Endothelial cell of umbilical vein (primary cell): ENCODE measurements at regions not wholly inside any gene's neighbourhood (a gene's known extent, or its start where the extent isn't known, plus 50 kb on each side); places are given as distances from the start of the nearest gene placed in this dataset.

ENCODE experiments used
- BruUV-seq: library from RNA; stranded (reverse); fragments of 400-500 nt; replicated peaks from 2 replicates; lab custom pipeline; 2021; lab: Mats Ljungman, UMichigan
- CTCF ChIA-PET: fragments of 300-600, 350-600 bp; sonication (Branson Sonifier 250); formaldehyde crosslinking; loops from one replicate; lab custom pipeline; 2021; ENCODE audit warnings: antibody characterized with exemption, inconsistent platforms; lab: Charles Lee
- POLR2A ChIA-PET: fragments of 300-600, 350-600 bp; sonication (Branson Sonifier 250); formaldehyde crosslinking; loops from one replicate; lab custom pipeline; 2021; ENCODE audit warnings: antibody characterized with exemption, inconsistent platforms; lab: Charles Lee
- DNase-seq: peaks from one replicate; pipeline ENCODE4 v3.0.0-alpha.2; 2011; ENCODE audit warnings: low read depth, low spot score
- FAIRE-seq: peaks from 2 replicates; lab custom pipeline; 2011; peaks lifted over from hg19 to GRCh38; lab: Jason Lieb, UNC
- H2AFZ ChIP-seq: 2 replicates; pipeline ENCODE4 v1.6.0; 2012; ENCODE audit warnings: low read depth, low read length, control low read depth, inconsistent platforms
- H3K27ac ChIP-seq: 2 replicates; pipeline ENCODE4 v1.5.1; 2011; ENCODE audit warnings: low read depth, mild to moderate bottlenecking, control low read depth, low read length, moderate library complexity; ENCODE audit not compliant: insufficient read depth
- H3K27me3 ChIP-seq, 2 experiments: 2 replicates each; pipeline versions ENCODE4 v1.6.0 to v1.6.1; 2011; ENCODE audit warnings: low read length in 2 of 2, mixed read lengths in 1 of 2; ENCODE audit not compliant: control insufficient read depth in 2 of 2, insufficient read depth in 2 of 2
- H3K36me3 ChIP-seq, 2 experiments: 2 replicates in 1 of 2; 3 replicates in 1 of 2; pipeline ENCODE4 v1.5.1; 2011; ENCODE audit warnings: low read length in 2 of 2, mild to moderate bottlenecking in 1 of 2, moderate library complexity in 1 of 2; ENCODE audit not compliant: control insufficient read depth in 2 of 2, insufficient read depth in 2 of 2; ENCODE audit errors: extremely low read depth in 1 of 2
- H3K4me1 ChIP-seq: 3 replicates; pipeline ENCODE4 v1.5.1; 2011; ENCODE audit warnings: mild to moderate bottlenecking, low read length; ENCODE audit not compliant: control insufficient read depth, insufficient read depth; ENCODE audit errors: extremely low read depth
- H3K4me2 ChIP-seq: 2 replicates; pipeline ENCODE4 v1.6.1; 2011; ENCODE audit warnings: low read length, control low read depth, mixed read lengths; ENCODE audit not compliant: insufficient read depth
- H3K4me3 ChIP-seq, 3 experiments: fragments of 200-600 bp in 1 of 3; sonication (generic), shearing (Covaris generic) in 1 of 3; replicated peaks in 1 of 3; 2 replicates each; pipeline ENCODE4 v1.5.1; 2011 to 2016; ENCODE audit warnings: control low read depth in 3 of 3, low read length in 3 of 3, mild to moderate bottlenecking in 2 of 3, inconsistent platforms in 1 of 3, low read depth in 1 of 3, moderate library complexity in 1 of 3; ENCODE audit not compliant: insufficient read depth in 1 of 3
- H3K79me2 ChIP-seq: 2 replicates; pipeline ENCODE4 v1.6.0; 2012; ENCODE audit warnings: low read length, inconsistent platforms; ENCODE audit not compliant: control insufficient read depth, insufficient read depth
- H3K9ac ChIP-seq: replicated peaks from 2 replicates; pipeline ENCODE3; 2011; ENCODE audit warnings: low read length, control low read depth; ENCODE audit not compliant: insufficient read depth; ENCODE audit errors: extremely low read depth
- H3K9me1 ChIP-seq: replicated peaks from 3 replicates; pipeline ENCODE4 v1.6.0; 2011; ENCODE audit warnings: mild to moderate bottlenecking, low read length; ENCODE audit not compliant: control insufficient read depth, insufficient read depth; ENCODE audit errors: extremely low read depth
- H3K9me3 ChIP-seq: replicated peaks from 2 replicates; pipeline ENCODE4 v1.5.1; 2012; ENCODE audit warnings: low read length, inconsistent platforms; ENCODE audit not compliant: control insufficient read depth, insufficient read depth
- H4K20me1 ChIP-seq: replicated peaks from 2 replicates; pipeline ENCODE3; 2011; ENCODE audit warnings: mild to moderate bottlenecking, low read length; ENCODE audit not compliant: control insufficient read depth, insufficient read depth; ENCODE audit errors: extremely low read depth
- CTCF ChIP-seq, 2 donors: IDR thresholded peaks; 1 replicate in 1 of 2; 2 replicates in 1 of 2; pipeline ENCODE4 v1.5.1; 2011; ENCODE audit warnings: low read length in 2 of 2, mild to moderate bottlenecking in 2 of 2, moderate library complexity in 2 of 2, control low read depth in 1 of 2, inconsistent platforms in 1 of 2, low read depth in 1 of 2; ENCODE audit not compliant: insufficient read depth in 1 of 2; ENCODE audit errors: extremely low read depth in 1 of 2
- EZH2 ChIP-seq: IDR thresholded peaks from 2 replicates; pipeline ENCODE4 v1.6.1; 2012; ENCODE audit warnings: borderline replicate concordance, low read depth, mild to moderate bottlenecking, moderate library complexity, low read length, inconsistent platforms; ENCODE audit not compliant: severe bottlenecking
- FOS ChIP-seq: IDR thresholded peaks from 2 replicates; pipeline ENCODE4 v1.6.1; 2011; ENCODE audit warnings: mild to moderate bottlenecking, low read length, moderate library complexity, borderline replicate concordance; ENCODE audit not compliant: insufficient read depth
- GATA2 ChIP-seq: IDR thresholded peaks from 2 replicates; pipeline ENCODE4 v1.7.0; 2011; ENCODE audit warnings: low read depth, mild to moderate bottlenecking, moderate library complexity, mixed read lengths, low read length; ENCODE audit not compliant: insufficient read length, insufficient read depth
- JUN ChIP-seq: IDR thresholded peaks from 2 replicates; pipeline ENCODE4 v1.6.1; 2011; ENCODE audit warnings: borderline replicate concordance, low read depth; ENCODE audit not compliant: insufficient read length, insufficient read depth
- MYC ChIP-seq: IDR thresholded peaks from one replicate; pipeline ENCODE4 v1.6.1; 2011; ENCODE audit warnings: mild to moderate bottlenecking, low read depth, low read length
- POLR2A ChIP-seq: IDR thresholded peaks from 2 replicates; pipeline ENCODE4 v1.6.1; 2012; ENCODE audit warnings: low read depth, mild to moderate bottlenecking, control low read depth, low read length
- POLR2AphosphoS5 ChIP-seq: IDR thresholded peaks from 2 replicates; pipeline ENCODE4 v1.6.1; 2012; ENCODE audit warnings: low read depth, mild to moderate bottlenecking, control low read depth, low read length, moderate library complexity; ENCODE audit not compliant: insufficient read depth
- dilution Hi-C: fragments of 300-500 bp; cut with MboI; formaldehyde crosslinking; loops from one replicate; pipeline ENCODE4 v1.15.0; 2019; ENCODE audit warnings: low sequenced_read_pairs; ENCODE audit not compliant: extremely low pct_ligation_motif_present
- intact Hi-C: fragments of 100-400 bp; cut with micrococcal nuclease; formaldehyde crosslinking; loops from one replicate; pipeline ENCODE4 v1.10.0; 2022

GRCh38 chr12:76189851-76190250 lies 105.4 kb upstream of the NAP1L1 start:
- no peak for DNase-seq
- Histone ChIP-seq H3K27me3 (no peaks in the 10 kb centered on the region), H3K4me2 (no peak overlapping the region), H2AFZ (no peak overlapping the region), H4K20me1 (no peaks in the 10 kb centered on the region), H3K9me1 (no peaks in the 10 kb centered on the region), H3K9ac (no peak overlapping the region), H3K9me3 (no peaks in the 10 kb centered on the region), H3K4me1 (no peaks in the 10 kb centered on the region), H3K27ac (no peak overlapping the region), H3K79me2 (no peaks in the 10 kb centered on the region), H3K36me3 (no peaks in the 10 kb centered on the region), H3K4me3 (no peak overlapping the region)
- dilution Hi-C loops: no loop called here
- intact Hi-C loops: no loop called here
- no peak for FAIRE-seq
- TF ChIP-seq GATA2: no peak
- no peak for TF ChIP-seq JUN
- no peak for TF ChIP-seq POLR2A
- no peak for TF ChIP-seq CTCF (IDR thresholded peaks at IDR 0.05; ENCODE audit: extremely low read depth in 1 of 2, insufficient read depth in 1 of 2, low read depth in 1 of 2, low read length in 2 of 2)
- TF ChIP-seq POLR2AphosphoS5: no peak
- TF ChIP-seq MYC: no peak
- no peak for TF ChIP-seq FOS
- TF ChIP-seq EZH2: no peak
- CTCF ChIA-PET: no interaction called here
- POLR2A ChIA-PET: no interaction called here
- no TSS peak for BruUV-seq
